ENCODE measurements at regions not wholly inside any gene's neighbourhood (a gene's known extent, or its start where the extent isn't known, plus 50 kb on each side); places are given as distances from the start of the nearest gene placed in this dataset.
"Not testable (repeated sequence)": the region's sequence is repeated elsewhere in the genome, so short reads cannot be mapped to it uniquely, and the experiment has no call there.

- TF ChIP-seq GABPA (IDR thresholded peaks at IDR 0.05; ENCODE audit: borderline replicate concordance, insufficient read depth, low read length); CTCF (IDR thresholded peaks at IDR 0.05; ENCODE audit: control extremely low read depth in 1 of 3, insufficient read depth in 1 of 3, low read depth in 1 of 3, low read length in 3 of 3); POLR2A (IDR thresholded peaks at IDR 0.05; ENCODE audit: control extremely low read depth in 1 of 2, low read depth in 2 of 2, low read length in 2 of 2): not testable (repeated sequence)
Observed at GRCh38 chr16:32002496-32002895, 128.9 kb downstream of the ZNF267 start.
